GM23338 (cell line): ENCODE measurements at regions not wholly inside any gene's neighbourhood (a gene's known extent, or its start where the extent isn't known, plus 50 kb on each side); places are given as distances from the start of the nearest gene placed in this dataset.

Experiments
- ATAC-seq: fragments of 200-7000 bp; cut with Tn5 transposase; 3 replicates; pipeline ENCODE4 v1.9.1; 2020
- DNase-seq: peaks from one replicate; pipeline ENCODE4 v3.0.0-alpha.2; 2015; ENCODE audit warnings: low spot score
- H2AFZ ChIP-seq: fragments of 200-600 bp; sonication (generic); 2 replicates; pipeline ENCODE4 v1.8.0; 2016; ENCODE audit warnings: antibody characterized with exemption, mild to moderate bottlenecking, moderate library complexity
- H3F3A ChIP-seq: fragments of 200-600 bp; sonication (generic); replicated peaks from 2 replicates; pipeline ENCODE4 v1.8.0; 2017; ENCODE audit warnings: antibody characterized with exemption, mixed run types, low read depth
- H3K27ac ChIP-seq: fragments of 200-600 bp; sonication (generic); 2 replicates; pipeline ENCODE4 v1.6.1; 2016; ENCODE audit warnings: low read depth
- H3K27me3 ChIP-seq: fragments of 200-600 bp; sonication (generic); 2 replicates; pipeline ENCODE4 v1.8.0; 2016; ENCODE audit warnings: mild to moderate bottlenecking, mixed run types, moderate library complexity; ENCODE audit not compliant: insufficient read depth
- H3K36me3 ChIP-seq: fragments of 200-600 bp; sonication (generic); 2 replicates; pipeline ENCODE4 v1.8.0; 2016; ENCODE audit warnings: mild to moderate bottlenecking; ENCODE audit not compliant: insufficient read depth
- H3K4me1 ChIP-seq: fragments of 200-600 bp; sonication (generic); 2 replicates; pipeline ENCODE4 v1.8.0; 2016; ENCODE audit warnings: mild to moderate bottlenecking, moderate library complexity; ENCODE audit not compliant: insufficient read depth
- H3K4me2 ChIP-seq: fragments of 200-600 bp; sonication (generic); 2 replicates; pipeline ENCODE4 v1.7.1; 2017; ENCODE audit warnings: mixed run types
- H3K4me3 ChIP-seq: fragments of 200-600 bp; sonication (generic); 2 replicates; pipeline ENCODE4 v1.6.1; 2016; ENCODE audit warnings: mixed run types
- H3K79me2 ChIP-seq: fragments of 200-600 bp; sonication (generic); replicated peaks from 2 replicates; pipeline ENCODE4 v1.8.0; 2017; ENCODE audit warnings: mild to moderate bottlenecking; ENCODE audit not compliant: insufficient read depth
- H3K9me2 ChIP-seq: fragments of 200-600 bp; sonication (generic); 2 replicates; pipeline ENCODE4 v1.8.0; 2017; ENCODE audit not compliant: insufficient read depth
- H4K20me1 ChIP-seq: fragments of 200-600 bp; sonication (generic); replicated peaks from 2 replicates; pipeline ENCODE4 v1.8.0; 2017; ENCODE audit warnings: mild to moderate bottlenecking; ENCODE audit not compliant: insufficient read depth
- H3K27ac Mint-ChIP-seq: 2 replicates; pipeline ENCODE4 v1.8.0; 2020; ENCODE audit warnings: inconsistent platforms, mild to moderate bottlenecking, moderate library complexity, mixed read lengths
- H3K27me3 Mint-ChIP-seq: 3 replicates; pipeline ENCODE4 v1.8.0; 2022; ENCODE audit warnings: low read depth, mild to moderate bottlenecking, moderate library complexity, mixed read lengths, inconsistent platforms; ENCODE audit not compliant: insufficient read depth, poor library complexity
- H3K36me3 Mint-ChIP-seq: 3 replicates; pipeline ENCODE4 v1.8.0; 2021; ENCODE audit warnings: low read depth, mild to moderate bottlenecking, inconsistent platforms, moderate library complexity, mixed read lengths
- H3K4me1 Mint-ChIP-seq: 3 replicates; pipeline ENCODE4 v1.8.0; 2020; ENCODE audit warnings: mild to moderate bottlenecking, inconsistent platforms, mixed read lengths
- H3K4me3 Mint-ChIP-seq: 3 replicates; pipeline ENCODE4 v1.8.0; 2021; ENCODE audit warnings: moderate library complexity, mild to moderate bottlenecking, inconsistent platforms, mixed read lengths
- H3K9me3 Mint-ChIP-seq: 3 replicates; pipeline ENCODE4 v1.8.0; 2020; ENCODE audit warnings: moderate library complexity, mild to moderate bottlenecking, inconsistent platforms, mixed read lengths
- CREB1 ChIP-seq: fragments of 250-450 bp; sonication (Bioruptor Pico); IDR thresholded peaks from 2 replicates; pipeline ENCODE4 v1.5.0; 2020; ENCODE audit warnings: low read depth, mild to moderate bottlenecking, moderate library complexity
- CTCF ChIP-seq, 2 experiments: fragments of 200-600 bp in 1 of 2; sonication (generic) in 1 of 2; conservative IDR thresholded peaks; 2 replicates each; pipeline versions ENCODE4 v1.5.1 to v1.6.1; 2016 to 2017; ENCODE audit warnings: antibody characterized with exemption in 2 of 2, low read depth in 2 of 2, mild to moderate bottlenecking in 2 of 2, moderate library complexity in 1 of 2
- EZH2 ChIP-seq: fragments of 200-600 bp; sonication (generic); IDR thresholded peaks from one replicate; pipeline ENCODE4 v1.8.0; 2017; ENCODE audit warnings: antibody characterized with exemption, mild to moderate bottlenecking, low read depth; ENCODE audit not compliant: unreplicated experiment
- EZH2phosphoT487 ChIP-seq: fragments of 200-600 bp; sonication (generic); IDR thresholded peaks from one replicate; pipeline ENCODE4 v1.8.1; 2018; ENCODE audit warnings: antibody characterized with exemption; ENCODE audit not compliant: unreplicated experiment
- JUNB ChIP-seq: IDR thresholded peaks from one replicate; pipeline ENCODE4 v1.6.1; 2016; ENCODE audit warnings: antibody characterized with exemption; ENCODE audit not compliant: unreplicated experiment
- NANOG ChIP-seq: IDR thresholded peaks from 2 replicates; pipeline ENCODE4 v1.6.1; 2016; ENCODE audit warnings: antibody characterized with exemption, borderline replicate concordance
- REST ChIP-seq: IDR thresholded peaks from one replicate; pipeline ENCODE4 v1.6.1; 2018; ENCODE audit warnings: antibody characterized with exemption; ENCODE audit not compliant: unreplicated experiment
- STAT1 ChIP-seq: IDR thresholded peaks from one replicate; pipeline ENCODE4 v1.6.1; 2016; ENCODE audit warnings: antibody characterized with exemption; ENCODE audit not compliant: unreplicated experiment
- ZNF114 ChIP-seq: fragments of 250-450 bp; sonication (Bioruptor Pico); IDR thresholded peaks from 2 replicates; pipeline ENCODE4 v1.5.0; 2020; ENCODE audit warnings: mild to moderate bottlenecking, moderate library complexity
- TF ChIP-seq, protein P1 (sequence below): IDR thresholded peaks from 2 replicates; pipeline ENCODE4 v1.6.1; 2016; ENCODE audit warnings: antibody characterized with exemption

GRCh38 chr11:11003226-11003625, 145.4 kb upstream of the ZBED5 start:
- no peak for DNase-seq
- Histone ChIP-seq H3K27me3 (no peaks in the 10 kb centered on the region), H3K36me3 (no peaks in the 10 kb centered on the region), H3F3A (no peaks in the 10 kb centered on the region), H3K4me2 (no peak overlapping the region), H3K9me2 (no peaks in the 10 kb centered on the region), H3K79me2 (no peaks in the 10 kb centered on the region), H2AFZ (no peak overlapping the region), H3K4me3 (no peak overlapping the region), H4K20me1 (no peaks in the 10 kb centered on the region), H3K27ac (no peak overlapping the region), H3K4me1 (no peaks in the 10 kb centered on the region)
- Mint-ChIP-seq H3K27me3 (peaks cover 2% of the 10 kb centered on the region), H3K9me3 (no peaks in the 10 kb centered on the region), H3K27ac (no peak overlapping the region), H3K4me1 (no peaks in the 10 kb centered on the region; the same call in 1 of the 3 replicates), H3K36me3 (no peaks in the 10 kb centered on the region; the same call in 2 of the 3 replicates), H3K4me3 (no peak overlapping the region)
- no peak for ATAC-seq
- TF ChIP-seq EZH2phosphoT487 = no peak
- TF ChIP-seq, protein P1, sequence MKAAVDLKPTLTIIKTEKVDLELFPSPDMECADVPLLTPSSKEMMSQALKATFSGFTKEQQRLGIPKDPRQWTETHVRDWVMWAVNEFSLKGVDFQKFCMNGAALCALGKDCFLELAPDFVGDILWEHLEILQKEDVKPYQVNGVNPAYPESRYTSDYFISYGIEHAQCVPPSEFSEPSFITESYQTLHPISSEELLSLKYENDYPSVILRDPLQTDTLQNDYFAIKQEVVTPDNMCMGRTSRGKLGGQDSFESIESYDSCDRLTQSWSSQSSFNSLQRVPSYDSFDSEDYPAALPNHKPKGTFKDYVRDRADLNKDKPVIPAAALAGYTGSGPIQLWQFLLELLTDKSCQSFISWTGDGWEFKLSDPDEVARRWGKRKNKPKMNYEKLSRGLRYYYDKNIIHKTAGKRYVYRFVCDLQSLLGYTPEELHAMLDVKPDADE = no peak
- no peak for TF ChIP-seq STAT1
- no peak for TF ChIP-seq NANOG
- no peak for TF ChIP-seq CREB1 (CRISPR knock-in tag)
- no peak for TF ChIP-seq JUNB
- TF ChIP-seq REST = no peak
- no peak for TF ChIP-seq EZH2
- TF ChIP-seq ZNF114 (CRISPR knock-in tag) = no peak
- TF ChIP-seq CTCF (conservative IDR thresholded peaks at IDR 0.05; ENCODE audit: low read depth in 2 of 2) = no peak
